ELF-1 (cell line): ENCODE measurements at regions not wholly inside any gene's neighbourhood (a gene's known extent, or its start where the extent isn't known, plus 50 kb on each side); places are given as distances from the start of the nearest gene placed in this dataset.

ENCODE experiments used
- DNase-seq: peaks from one replicate; pipeline ENCODE4 v3.0.0-alpha.2; 2016; ENCODE audit warnings: low read depth, low spot score

DNA sequence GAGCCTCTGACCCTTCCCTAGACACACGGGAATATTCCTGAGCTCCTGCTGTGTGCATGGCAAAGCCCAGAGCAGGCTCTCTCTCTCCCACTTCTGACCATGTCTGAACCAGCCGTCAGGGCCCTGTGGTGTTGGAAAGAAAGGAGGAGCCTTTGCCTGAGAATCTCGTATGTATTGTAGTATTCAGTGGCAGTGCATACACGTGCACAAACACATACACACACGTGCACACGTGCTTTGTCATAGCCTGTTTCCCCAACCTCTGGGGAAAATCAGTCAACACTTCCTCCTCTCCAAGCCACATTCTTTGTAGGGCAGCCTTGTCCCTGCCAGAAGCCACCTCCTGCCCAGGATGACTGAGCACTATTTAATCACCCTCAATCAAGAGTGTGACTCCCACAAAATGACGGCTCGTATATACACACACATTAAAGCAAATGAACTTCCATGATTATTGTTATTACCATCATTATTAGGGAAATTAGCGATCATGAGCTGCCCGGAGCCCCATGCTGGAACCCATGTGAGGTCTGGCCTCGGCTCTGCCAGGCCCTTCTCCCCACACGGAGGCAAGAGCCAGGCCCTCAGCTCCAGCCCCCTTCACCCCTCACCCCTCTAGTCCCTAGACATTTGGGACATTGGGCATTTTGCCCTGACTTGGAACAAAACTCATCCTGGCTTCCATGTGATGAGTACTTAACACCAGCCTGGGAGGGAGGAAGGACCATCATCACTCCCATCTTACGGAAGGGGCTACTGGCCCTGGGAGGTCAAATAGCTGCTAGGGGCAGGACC lies 331.9 kb downstream of the NPHP4 start:
- no peak for DNase-seq

GRCh38 chr1:5659606-5660005 lies 332.6 kb downstream of the NPHP4 start:
- no peak for DNase-seq

- no peak for DNase-seq
Observed at GRCh38 chr1:5658340-5659316, 333.6 kb downstream of the NPHP4 start.

DNA sequence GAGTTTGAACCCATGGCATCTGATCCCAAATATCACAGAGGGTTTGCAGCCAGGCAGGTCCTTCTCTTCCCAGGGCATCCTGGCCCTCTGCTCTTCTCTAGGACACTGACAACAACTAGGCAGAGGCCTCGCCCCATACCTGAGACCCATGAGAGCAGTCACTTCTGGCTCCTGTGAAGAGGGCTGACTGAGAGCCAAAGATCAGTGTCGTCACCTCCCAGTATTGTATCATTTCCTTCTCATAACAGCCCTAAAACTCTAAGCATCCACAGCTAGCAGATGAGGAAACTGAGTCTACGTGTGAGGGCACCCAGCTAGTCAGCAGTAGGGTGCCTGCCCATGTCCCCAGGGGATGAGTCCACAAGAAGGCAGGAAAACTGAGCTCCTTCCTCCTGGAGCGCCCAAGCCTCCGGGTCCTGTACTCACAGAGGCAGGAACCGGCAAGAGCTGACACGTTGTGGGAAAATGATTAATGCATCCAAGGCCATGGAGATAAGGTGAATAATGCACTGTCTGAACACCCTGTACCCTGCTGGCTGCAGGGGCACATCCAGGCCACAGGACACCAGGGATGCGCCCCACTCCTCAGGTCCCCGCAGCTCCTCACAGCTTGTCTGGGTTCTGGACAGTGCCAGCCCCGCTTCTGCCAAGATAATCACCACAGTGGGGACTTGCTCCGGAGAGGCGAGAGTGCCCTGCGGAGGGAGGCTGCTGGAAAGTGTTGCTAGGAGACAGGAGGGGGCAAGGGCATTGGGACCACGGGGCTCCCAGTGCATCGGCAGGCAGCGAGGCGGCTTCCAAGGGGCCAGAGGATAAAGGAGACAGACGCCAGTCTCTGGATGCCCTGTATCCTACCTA lies 340.0 kb downstream of the NPHP4 start:
- no peak for DNase-seq

DNA sequence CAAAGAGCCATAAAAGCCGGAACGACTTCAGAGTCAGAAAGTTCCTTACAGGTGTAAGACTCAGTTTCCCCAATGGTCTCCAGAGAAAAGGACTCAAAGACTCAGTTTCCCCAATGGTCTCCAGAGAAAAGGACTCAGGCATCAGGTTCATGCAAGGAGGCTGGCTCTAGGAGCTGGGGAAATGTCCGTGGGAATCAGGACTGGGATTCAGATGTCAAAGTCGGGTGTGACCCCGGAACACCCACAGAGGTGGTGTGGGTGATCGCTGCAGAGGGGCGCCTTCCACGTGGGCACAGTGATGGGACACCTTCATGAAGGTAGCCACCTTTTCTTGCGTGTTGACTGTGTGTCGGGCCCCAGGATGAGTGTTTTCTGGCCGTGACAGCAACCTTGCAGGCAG lies 340.8 kb downstream of the NPHP4 start:
- DNase-seq: no peak

GRCh38 chr1:5651027-5651410 lies 341.2 kb downstream of the NPHP4 start:
- no peak for DNase-seq

DNA sequence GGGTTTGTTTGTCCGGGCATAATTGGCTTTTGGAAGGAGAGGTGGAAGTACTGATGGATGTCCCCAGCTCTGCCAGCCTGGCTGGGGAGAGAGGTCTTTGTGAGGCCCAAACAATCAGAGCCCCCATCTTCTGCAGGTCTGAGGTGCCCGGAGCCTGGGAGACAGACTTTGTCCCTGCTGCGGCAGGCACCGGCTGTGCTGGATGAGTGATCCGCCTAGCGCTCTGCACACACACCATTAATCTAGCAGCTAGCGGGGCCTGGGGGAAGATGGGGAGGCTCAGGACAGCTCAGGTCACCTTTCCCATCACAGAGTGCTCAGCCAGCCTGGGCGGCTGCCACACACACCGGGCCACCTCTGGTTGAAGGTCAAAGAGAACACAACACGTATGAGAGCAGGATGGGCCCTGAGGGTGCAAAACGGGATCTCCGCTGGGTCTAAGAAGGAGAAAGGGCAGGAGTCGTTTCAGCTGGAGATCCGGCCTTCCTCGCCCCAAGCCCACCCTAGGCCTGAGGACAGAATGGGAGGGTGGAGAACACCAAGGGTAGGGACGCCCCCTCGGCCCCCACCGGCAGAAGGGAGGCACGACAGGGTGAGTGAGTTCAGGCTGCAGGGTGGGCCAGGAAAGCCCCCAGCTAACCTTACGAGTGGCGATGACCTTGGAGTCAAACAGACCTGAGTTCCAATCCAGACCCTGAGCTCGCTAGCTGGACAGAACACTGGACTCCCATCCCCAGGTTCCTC lies 341.8 kb downstream of the NPHP4 start:
- DNase-seq: no peak

DNA sequence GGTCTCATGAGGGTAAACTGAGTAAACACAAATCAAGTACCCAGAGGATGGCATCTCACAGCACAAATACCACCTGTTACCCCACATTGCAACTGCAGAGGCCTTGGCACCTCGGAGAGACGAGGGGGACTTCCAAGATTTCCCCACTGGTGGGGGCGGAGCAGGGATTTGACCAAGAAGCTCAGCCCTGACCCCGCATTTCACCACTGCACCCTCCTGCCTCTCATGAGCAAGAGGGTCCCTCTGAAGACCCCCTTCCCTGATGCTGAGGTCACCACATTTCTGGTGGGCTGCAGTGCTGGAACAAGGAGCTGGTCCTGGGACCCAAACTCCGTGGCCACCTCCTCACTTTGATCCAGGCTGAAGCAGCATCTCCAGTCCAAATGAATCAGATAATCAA lies 342.4 kb downstream of the NPHP4 start:
- no peak for DNase-seq

- DNase-seq: no peak
Observed at GRCh38 chr1:5649166-5649551, 343.1 kb downstream of the NPHP4 start.

DNA sequence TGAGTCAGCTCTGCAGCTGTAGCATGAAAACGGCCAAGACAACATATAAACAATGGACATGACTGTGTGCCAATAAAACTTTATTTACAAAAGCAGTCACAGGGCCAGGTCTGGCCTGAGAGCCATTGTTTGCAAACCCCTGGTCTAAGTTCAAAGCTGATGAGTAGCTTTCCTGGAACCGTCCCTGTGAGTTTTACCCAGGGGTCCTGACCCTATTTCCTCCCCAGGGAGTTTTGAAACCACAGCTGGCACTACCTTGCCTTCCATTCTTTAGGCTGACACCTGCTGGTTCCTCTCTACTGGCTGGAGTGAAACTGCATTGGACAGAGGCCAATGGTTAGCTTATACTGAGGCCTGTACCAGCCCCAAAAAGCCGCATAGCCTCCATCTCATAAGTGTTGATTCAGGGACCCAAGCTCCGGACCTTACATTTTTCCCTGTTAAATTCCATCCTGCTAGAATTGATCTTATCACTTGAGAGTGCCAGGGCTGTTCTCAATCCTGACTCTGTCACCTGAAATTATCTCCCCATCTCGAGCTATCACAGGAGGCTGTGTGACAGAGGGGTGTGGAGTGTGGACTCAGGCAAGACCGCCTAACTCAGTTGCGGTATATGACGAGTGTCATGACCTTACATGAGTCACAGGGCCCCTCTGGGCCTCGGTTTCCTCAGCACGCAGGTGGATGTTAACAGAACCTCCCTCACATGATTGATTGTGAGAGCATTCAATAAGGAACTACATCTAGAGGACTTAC lies 343.6 kb downstream of the NPHP4 start:
- no peak for DNase-seq

DNA sequence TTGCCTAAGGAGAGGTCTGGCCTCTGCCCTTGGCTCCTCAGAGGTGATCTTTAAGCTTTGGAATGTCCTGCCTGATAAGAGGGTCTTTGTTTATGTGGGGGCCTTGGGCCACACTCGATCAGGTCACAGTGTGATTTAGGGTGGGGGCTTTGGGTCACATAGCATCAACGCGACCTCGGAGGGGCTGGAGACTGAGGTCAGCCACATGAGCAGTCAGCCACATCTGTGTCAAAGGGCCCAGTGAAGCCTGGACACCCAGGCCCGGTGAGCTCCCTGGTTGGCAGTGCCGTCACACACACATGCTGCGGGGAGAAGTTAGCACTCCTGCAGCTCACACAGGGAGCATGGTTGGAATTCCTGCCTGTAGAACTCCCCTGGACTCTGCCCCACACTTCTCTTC lies 345.0 kb downstream of the NPHP4 start:
- DNase-seq: peak; percentile 60

DNA sequence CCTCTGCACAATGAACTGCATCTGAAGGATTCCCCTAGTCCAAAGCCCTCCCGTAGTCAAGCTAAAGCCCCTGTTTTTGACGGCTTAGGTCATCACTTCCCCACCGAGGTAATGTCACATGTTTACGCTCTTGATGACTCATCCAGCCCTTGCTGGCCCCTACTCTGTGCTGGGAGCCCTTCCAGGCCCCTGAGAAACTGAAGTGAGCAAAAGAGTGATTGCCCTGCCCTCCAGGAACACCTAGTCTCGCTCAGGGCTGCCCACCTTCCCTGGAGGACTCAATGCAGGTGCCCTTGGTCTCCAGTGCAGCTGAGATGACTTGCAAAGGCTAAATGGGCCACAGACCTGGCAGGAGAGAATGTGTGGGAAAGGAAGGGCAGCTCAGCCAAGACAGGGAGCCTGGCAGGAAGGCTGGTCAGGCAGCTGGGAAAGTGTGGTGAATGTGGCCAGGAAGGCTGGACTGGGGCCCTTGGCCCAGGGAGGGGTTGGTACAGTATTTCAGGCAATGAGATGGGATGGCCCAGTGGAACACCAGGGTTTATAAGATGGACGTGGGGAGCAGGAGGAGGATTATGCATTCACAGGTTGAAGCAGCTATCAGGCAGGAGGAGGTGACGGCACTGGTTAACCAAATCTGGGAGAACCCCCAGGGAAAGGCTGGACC lies 345.6 kb downstream of the NPHP4 start:
- DNase-seq: peak; percentile 44

- DNase-seq: no peak
Observed at GRCh38 chr1:5645929-5646328, 346.3 kb downstream of the NPHP4 start.

DNA sequence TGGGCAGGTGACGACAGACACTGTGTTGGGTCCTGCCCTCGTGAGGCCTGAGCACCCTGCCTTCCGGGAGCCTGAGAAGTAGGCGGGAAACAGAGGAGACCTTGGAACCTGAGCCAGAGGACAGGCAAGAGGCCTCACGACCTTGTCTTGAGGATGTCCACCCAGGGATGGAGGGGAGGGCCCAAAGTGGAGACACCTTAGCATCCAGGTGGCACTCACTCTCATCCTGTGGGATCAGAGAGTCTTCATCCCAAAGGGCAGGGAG lies 347.2 kb downstream of the NPHP4 start:
- DNase-seq: no peak

GRCh38 chr1:5644281-5645134 lies 347.7 kb downstream of the NPHP4 start:
- DNase-seq: no peak

- DNase-seq: no peak
Observed at GRCh38 chr1:5643360-5644107, 348.7 kb downstream of the NPHP4 start.

- peak; percentile 32 for DNase-seq
Observed at GRCh38 chr1:5640845-5641244, 351.4 kb downstream of the NPHP4 start.

DNA sequence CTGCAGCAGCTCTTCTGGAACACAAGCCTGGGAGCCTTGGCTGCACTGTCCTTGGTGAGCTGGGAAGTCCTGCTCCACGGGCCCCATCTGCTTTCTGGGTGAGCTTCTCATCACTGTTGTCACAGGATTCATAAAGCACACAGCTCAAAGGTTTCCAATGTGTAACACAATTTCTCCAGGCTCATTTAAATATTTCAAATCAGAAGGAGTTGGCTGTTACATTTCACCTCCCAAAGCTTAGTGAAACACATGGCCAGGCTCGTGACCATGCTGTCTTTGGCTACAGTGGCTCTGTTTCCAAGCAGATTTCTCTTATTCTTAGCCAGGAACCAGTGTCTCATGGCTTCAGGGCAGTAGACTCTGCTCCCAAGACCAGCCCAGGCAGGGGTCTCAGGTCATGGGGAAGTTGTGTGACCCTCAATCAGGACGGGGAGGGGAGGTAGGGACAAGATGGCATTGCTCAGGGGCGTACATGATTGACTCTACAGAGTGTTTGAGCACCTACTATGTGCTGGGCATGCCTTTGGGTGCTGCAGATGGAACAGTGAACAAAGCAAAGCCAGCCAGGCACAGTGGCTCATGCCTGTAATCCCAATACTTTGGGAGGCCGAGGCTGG lies 353.0 kb downstream of the NPHP4 start:
- DNase-seq: no peak
